CD14-positive monocyte (primary cell): ENCODE measurements at regions not wholly inside any gene's neighbourhood (a gene's known extent, or its start where the extent isn't known, plus 50 kb on each side); places are given as distances from the start of the nearest gene placed in this dataset.

ENCODE experiments used
- DNase-seq, 3 donors: peaks; one replicate each; pipeline ENCODE4 v3.0.0-alpha.2; 2011 to 2022
- H2AFZ ChIP-seq: 2 replicates; pipeline ENCODE4 v1.6.0; 2012; ENCODE audit warnings: mild to moderate bottlenecking, low read depth, low read length, inconsistent platforms; ENCODE audit not compliant: insufficient read depth, poor library complexity, severe bottlenecking
- H3K27ac ChIP-seq, 2 donors: 1 replicate in 1 of 2; 2 replicates in 1 of 2; pipeline ENCODE4 v1.5.1; 2012 to 2013; ENCODE audit warnings: low read length in 2 of 2, control low read depth in 1 of 2, inconsistent platforms in 1 of 2, low read depth in 1 of 2, mild to moderate bottlenecking in 1 of 2
- H3K27me3 ChIP-seq, 2 donors: one replicate each; pipeline versions ENCODE4 v1.6.0 to v1.6.1; 2011 to 2013; ENCODE audit warnings: low read length in 2 of 2; ENCODE audit not compliant: control insufficient read depth in 2 of 2, insufficient read depth in 2 of 2
- H3K36me3 ChIP-seq, 2 donors: replicated peaks in 1 of 2; 1 replicate in 1 of 2; 2 replicates in 1 of 2; pipeline versions ENCODE4 v1.5.1 to v1.6.1; 2012 to 2013; ENCODE audit warnings: low read length in 2 of 2, control low read depth in 1 of 2, inconsistent platforms in 1 of 2, mild to moderate bottlenecking in 1 of 2; ENCODE audit not compliant: insufficient read depth in 2 of 2, control insufficient read depth in 1 of 2
- H3K4me1 ChIP-seq, 2 donors: 1 replicate in 1 of 2; 2 replicates in 1 of 2; pipeline versions ENCODE4 v1.5.1 to v1.6.1; 2012 to 2013; ENCODE audit warnings: low read length in 2 of 2, control low read depth in 1 of 2, inconsistent platforms in 1 of 2, mild to moderate bottlenecking in 1 of 2, moderate library complexity in 1 of 2; ENCODE audit not compliant: insufficient read depth in 2 of 2, control insufficient read depth in 1 of 2
- H3K4me2 ChIP-seq: replicated peaks from 2 replicates; pipeline ENCODE3; 2012; ENCODE audit warnings: low read length, moderate library complexity, mild to moderate bottlenecking; ENCODE audit not compliant: poor library complexity, severe bottlenecking; ENCODE audit errors: extremely low read depth
- H3K4me3 ChIP-seq, 3 experiments: fragments of 200-600 bp in 1 of 3; sonication (generic) in 1 of 3; replicated peaks in 1 of 3; 1 replicate in 2 of 3; 2 replicates in 1 of 3; pipeline ENCODE4 v1.5.1; 2011 to 2013; ENCODE audit warnings: low read length in 3 of 3, mild to moderate bottlenecking in 3 of 3, control low read depth in 2 of 3, low read depth in 2 of 3, inconsistent platforms in 1 of 3, moderate library complexity in 1 of 3
- H3K79me2 ChIP-seq: 2 replicates; pipeline ENCODE4 v1.6.0; 2012; ENCODE audit warnings: mild to moderate bottlenecking, control low read depth, inconsistent platforms, low read length, moderate library complexity; ENCODE audit not compliant: insufficient read depth
- H3K9ac ChIP-seq: 2 replicates; pipeline ENCODE4 v1.6.0; 2017; ENCODE audit warnings: low read length, mild to moderate bottlenecking; ENCODE audit not compliant: insufficient read depth, poor library complexity, severe bottlenecking
- H3K9me3 ChIP-seq, 2 donors: replicated peaks in 1 of 2; 1 replicate in 1 of 2; 2 replicates in 1 of 2; pipeline versions ENCODE4 v1.5.1 to v1.6.1; 2012 to 2013; ENCODE audit warnings: low read length in 2 of 2, control low read depth in 1 of 2; ENCODE audit not compliant: control insufficient read depth in 1 of 2, insufficient read depth in 1 of 2
- H4K20me1 ChIP-seq: 2 replicates; pipeline ENCODE4 v1.6.0; 2012; ENCODE audit warnings: mild to moderate bottlenecking, low read length, control low read depth, moderate library complexity; ENCODE audit not compliant: insufficient read depth
- H3K27ac Mint-ChIP-seq, 7 donors: one replicate each; pipeline ENCODE4 v1.8.0; 2020; ENCODE audit warnings: mild to moderate bottlenecking in 7 of 7, mixed read lengths in 7 of 7, moderate library complexity in 6 of 7, inconsistent platforms in 2 of 7
- H3K27me3 Mint-ChIP-seq, 3 donors: one replicate each; pipeline ENCODE4 v1.8.0; 2021 to 2022; ENCODE audit warnings: low read depth in 3 of 3, mild to moderate bottlenecking in 3 of 3, mixed read lengths in 3 of 3, moderate library complexity in 3 of 3, inconsistent platforms in 1 of 3
- H3K36me3 Mint-ChIP-seq, 2 donors: one replicate each; pipeline ENCODE4 v1.8.0; 2020; ENCODE audit warnings: mixed read lengths in 2 of 2, inconsistent platforms in 1 of 2, mild to moderate bottlenecking in 1 of 2
- H3K4me1 Mint-ChIP-seq: one replicate; pipeline ENCODE4 v1.8.0; 2020; ENCODE audit warnings: mild to moderate bottlenecking, mixed read lengths
- H3K4me3 Mint-ChIP-seq, 2 donors: one replicate each; pipeline ENCODE4 v1.8.0; 2020; ENCODE audit warnings: mild to moderate bottlenecking in 2 of 2, mixed read lengths in 2 of 2, moderate library complexity in 1 of 2
- H3K9me3 Mint-ChIP-seq, 7 donors: one replicate each; pipeline ENCODE4 v1.8.0; 2020 to 2022; ENCODE audit warnings: mixed read lengths in 7 of 7, mild to moderate bottlenecking in 6 of 7, moderate library complexity in 6 of 7, inconsistent platforms in 2 of 7
- WGBS: methylation state at CpG from one replicate; pipeline ENCODE4 v1.1.5; 2013; ENCODE audit warnings: missing lambda C conversion rate; ENCODE audit not compliant: insufficient coverage; 5-methylcytosine and 5-hydroxymethylcytosine counted together
- intact Hi-C, 2 donors: fragments of 100-400 bp; cut with micrococcal nuclease; formaldehyde crosslinking; loops; one replicate each; pipeline versions ENCODE4 v1.15.0 to v1.15.1; 2023
- TF ChIP-seq, protein P1 (sequence below): fragments of 200-600 bp; IDR thresholded peaks from one replicate; pipeline ENCODE4 v1.8.0; 2022; ENCODE audit warnings: antibody characterized with exemption, mild to moderate bottlenecking

DNA sequence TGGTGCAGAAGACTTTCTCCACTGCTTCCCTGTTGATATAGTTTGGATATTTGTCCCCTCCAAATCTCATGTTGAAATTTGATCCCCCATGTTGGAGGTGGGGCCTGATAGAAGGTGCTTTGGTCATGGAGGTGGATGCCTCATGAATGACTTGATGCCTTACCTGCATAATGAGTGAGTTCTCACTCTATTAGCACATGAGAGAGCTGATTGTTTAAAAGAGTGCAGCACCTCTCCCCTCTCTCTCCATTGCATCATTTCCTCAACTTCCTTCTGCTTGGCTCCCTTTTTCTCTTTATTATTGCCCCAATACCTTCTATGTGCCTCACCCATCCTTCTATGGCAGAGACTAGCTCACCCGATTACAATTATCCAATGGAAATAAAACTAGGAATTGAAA is 90.8 kb upstream of the COX10 start:
- H3K36me3 Mint-ChIP-seq = no peaks in the 10 kb centered on the region
- H3K4me1 Mint-ChIP-seq = peaks cover 5% of the 10 kb centered on the region
- Histone ChIP-seq H3K79me2 (no peaks in the 10 kb centered on the region), H3K9ac (no peak overlapping the region), H3K27ac (no peak overlapping the region), H3K4me1 (peaks cover 0 to 4% of the 10 kb centered on the region in 2 donors), H3K4me2 (no peak overlapping the region), H2AFZ (no peak overlapping the region), H3K27me3 (no peaks in the 10 kb centered on the region), H4K20me1 (no peaks in the 10 kb centered on the region), H3K9me3 (no peaks in the 10 kb centered on the region), H3K4me3 (no peak overlapping the region), H3K36me3 (no peaks in the 10 kb centered on the region)
- WGBS = no CpG with 5 or more reads among the region's 1 CpG
- no peak overlapping the region for H3K27ac Mint-ChIP-seq
- peaks cover 2 to 15% (median 6%) of the 10 kb centered on the region in 7 donors for H3K9me3 Mint-ChIP-seq
- H3K27me3 Mint-ChIP-seq = peaks cover 0 to 4% (median 2%) of the 10 kb centered on the region in 3 donors
- no peak for DNase-seq
- H3K4me3 Mint-ChIP-seq = peak overlapping the region in 1 of 2 donors; percentile 59
- intact Hi-C loops = no loop called here
- TF ChIP-seq, protein P1, sequence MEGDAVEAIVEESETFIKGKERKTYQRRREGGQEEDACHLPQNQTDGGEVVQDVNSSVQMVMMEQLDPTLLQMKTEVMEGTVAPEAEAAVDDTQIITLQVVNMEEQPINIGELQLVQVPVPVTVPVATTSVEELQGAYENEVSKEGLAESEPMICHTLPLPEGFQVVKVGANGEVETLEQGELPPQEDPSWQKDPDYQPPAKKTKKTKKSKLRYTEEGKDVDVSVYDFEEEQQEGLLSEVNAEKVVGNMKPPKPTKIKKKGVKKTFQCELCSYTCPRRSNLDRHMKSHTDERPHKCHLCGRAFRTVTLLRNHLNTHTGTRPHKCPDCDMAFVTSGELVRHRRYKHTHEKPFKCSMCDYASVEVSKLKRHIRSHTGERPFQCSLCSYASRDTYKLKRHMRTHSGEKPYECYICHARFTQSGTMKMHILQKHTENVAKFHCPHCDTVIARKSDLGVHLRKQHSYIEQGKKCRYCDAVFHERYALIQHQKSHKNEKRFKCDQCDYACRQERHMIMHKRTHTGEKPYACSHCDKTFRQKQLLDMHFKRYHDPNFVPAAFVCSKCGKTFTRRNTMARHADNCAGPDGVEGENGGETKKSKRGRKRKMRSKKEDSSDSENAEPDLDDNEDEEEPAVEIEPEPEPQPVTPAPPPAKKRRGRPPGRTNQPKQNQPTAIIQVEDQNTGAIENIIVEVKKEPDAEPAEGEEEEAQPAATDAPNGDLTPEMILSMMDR = no peak

DNA sequence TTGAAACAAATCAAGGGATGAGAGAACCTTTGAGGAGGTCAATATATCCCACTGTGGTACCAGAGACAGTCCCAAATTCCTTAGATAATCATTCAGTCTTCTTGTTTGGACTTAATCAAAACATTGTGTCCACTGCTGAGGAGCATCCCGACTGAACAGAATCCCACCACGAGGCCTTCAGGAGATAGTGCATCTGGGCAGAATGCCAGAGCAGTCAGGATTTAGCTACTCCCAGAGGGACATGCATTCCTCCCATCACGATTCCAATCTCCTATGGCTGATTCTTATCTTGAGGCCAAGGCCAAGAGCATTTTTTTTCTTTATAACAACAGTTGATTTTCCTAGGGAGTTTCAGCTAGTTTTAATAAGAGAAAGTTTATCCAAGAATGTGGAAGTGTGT is 87.4 kb upstream of the COX10 start:
- Histone ChIP-seq H3K4me3 (no peak overlapping the region), H3K27me3 (no peaks in the 10 kb centered on the region), H3K27ac (no peak overlapping the region), H3K4me1 (peaks cover 0 to 4% of the 10 kb centered on the region in 2 donors), H3K36me3 (no peaks in the 10 kb centered on the region), H3K9me3 (no peaks in the 10 kb centered on the region), H2AFZ (no peak overlapping the region), H3K79me2 (no peaks in the 10 kb centered on the region), H3K9ac (no peak overlapping the region), H4K20me1 (no peaks in the 10 kb centered on the region), H3K4me2 (no peak overlapping the region)
- no peak for DNase-seq
- Mint-ChIP-seq H3K27me3 (peaks cover 0 to 2% (median 0%) of the 10 kb centered on the region in 3 donors), H3K9me3 (peaks cover 2 to 13% (median 3%) of the 10 kb centered on the region in 7 donors), H3K4me1 (peaks cover 5% of the 10 kb centered on the region), H3K4me3 (no peak overlapping the region), H3K36me3 (no peaks in the 10 kb centered on the region), H3K27ac (no peak overlapping the region)
- intact Hi-C loops = no loop called here
- WGBS = 100% methylated on average over 2 of the region's 3 CpGs
- TF ChIP-seq, protein P1 = no peak
